Neural cell (in vitro differentiated cells): ENCODE measurements at regions not wholly inside any gene's neighbourhood (a gene's known extent, or its start where the extent isn't known, plus 50 kb on each side); places are given as distances from the start of the nearest gene placed in this dataset.

Experiments
- H2AFZ ChIP-seq: fragments of 200-600, 300-800 bp; sonication (generic), shearing (Covaris generic); 2 replicates; pipeline ENCODE4 v1.6.0; 2014; ENCODE audit warnings: low read depth, mild to moderate bottlenecking, antibody characterized with exemption, low read length, moderate library complexity
- H3F3A ChIP-seq: fragments of 200-600 bp; shearing (Covaris generic); 2 replicates; pipeline ENCODE4 v1.6.1; 2016; ENCODE audit warnings: mild to moderate bottlenecking, moderate library complexity, mixed read lengths, antibody characterized with exemption, low read length; ENCODE audit not compliant: insufficient read depth, poor library complexity, severe bottlenecking
- H3K27ac ChIP-seq: fragments of 200-600, 300-800 bp; sonication (generic), shearing (Covaris generic); 2 replicates; pipeline ENCODE4 v1.5.1; 2014; ENCODE audit warnings: mild to moderate bottlenecking, low read length, moderate library complexity
- H3K27me3 ChIP-seq: fragments of 300-800, 200-600 bp; sonication (generic), shearing (Covaris generic); 2 replicates; pipeline ENCODE4 v1.6.0; 2014; ENCODE audit warnings: mild to moderate bottlenecking, low read depth, low read length, moderate library complexity; ENCODE audit not compliant: insufficient read depth
- H3K36me3 ChIP-seq: fragments of 300-800, 200-600 bp; sonication (generic), shearing (Covaris generic); 2 replicates; pipeline ENCODE4 v1.5.1; 2014; ENCODE audit warnings: mild to moderate bottlenecking, antibody characterized with exemption, low read length, moderate library complexity; ENCODE audit not compliant: insufficient read depth
- H3K4me2 ChIP-seq: fragments of 300-800, 200-600 bp; sonication (generic), shearing (Covaris generic); 2 replicates; pipeline ENCODE4 v1.6.0; 2014; ENCODE audit warnings: mild to moderate bottlenecking, low read length
- H3K4me3 ChIP-seq: fragments of 300-800, 200-600 bp; sonication (generic), shearing (Covaris generic); 2 replicates; pipeline ENCODE4 v1.5.1; 2014; ENCODE audit warnings: mild to moderate bottlenecking, low read length, moderate library complexity
- H3K79me2 ChIP-seq: fragments of 200-600 bp; shearing (Covaris generic); replicated peaks from 2 replicates; pipeline ENCODE4 v1.6.0; 2014; ENCODE audit warnings: mild to moderate bottlenecking, low read length, moderate library complexity; ENCODE audit not compliant: insufficient read depth
- H3K9ac ChIP-seq: fragments of 300-800, 200-600 bp; sonication (generic), shearing (Covaris generic); 2 replicates; pipeline ENCODE4 v1.6.1; 2016; ENCODE audit warnings: mild to moderate bottlenecking, low read length, mixed read lengths
- H3K9me2 ChIP-seq: fragments of 200-600 bp; shearing (Covaris generic); 2 replicates; pipeline ENCODE4 v1.6.1; 2016; ENCODE audit warnings: mild to moderate bottlenecking, low read length, mixed read lengths; ENCODE audit not compliant: insufficient read depth
- H3K9me3 ChIP-seq: fragments of 200-600, 300-800 bp; sonication (generic), shearing (Covaris generic); 2 replicates; pipeline ENCODE4 v1.6.1; 2016; ENCODE audit warnings: mild to moderate bottlenecking, mixed run types, low read length, moderate library complexity, mixed read lengths
- H4K20me1 ChIP-seq: fragments of 200-600 bp; shearing (Covaris generic); 2 replicates; pipeline ENCODE4 v1.6.1; 2016; ENCODE audit warnings: mild to moderate bottlenecking, mixed run types; ENCODE audit not compliant: insufficient read depth
- CTCF ChIP-seq: fragments of 450-650 bp; IDR thresholded peaks from 2 replicates; pipeline ENCODE4 v1.5.1; 2014; ENCODE audit warnings: antibody characterized with exemption, mild to moderate bottlenecking, moderate library complexity; ENCODE audit not compliant: poor library complexity, severe bottlenecking
- EP300 ChIP-seq: fragments of 450-650 bp; conservative IDR thresholded peaks from 2 replicates; pipeline ENCODE4 v1.6.1; 2014; ENCODE audit warnings: antibody characterized with exemption, mild to moderate bottlenecking, moderate library complexity; ENCODE audit not compliant: poor library complexity, severe bottlenecking
- EZH2 ChIP-seq: fragments of 200-600, 300-800 bp; shearing (Covaris generic), sonication (generic); IDR thresholded peaks from 2 replicates; pipeline ENCODE4 v1.6.1; 2014; ENCODE audit warnings: antibody characterized with exemption, low read length, borderline replicate concordance, mild to moderate bottlenecking; ENCODE audit not compliant: insufficient read depth, poor library complexity, severe bottlenecking
- MXI1 ChIP-seq: fragments of 450-650 bp; conservative IDR thresholded peaks from 2 replicates; pipeline ENCODE4 v1.6.1; 2014; ENCODE audit warnings: antibody characterized with exemption, mild to moderate bottlenecking; ENCODE audit not compliant: poor library complexity, severe bottlenecking
- POLR2AphosphoS5 ChIP-seq: IDR thresholded peaks from 2 replicates; pipeline ENCODE4 v1.6.1; 2012
- RAD21 ChIP-seq: fragments of 450-650 bp; conservative IDR thresholded peaks from 2 replicates; pipeline ENCODE4 v1.6.1; 2014; ENCODE audit warnings: antibody characterized with exemption, mild to moderate bottlenecking, moderate library complexity
- SMC3 ChIP-seq: fragments of 450-650 bp; conservative IDR thresholded peaks from 2 replicates; pipeline ENCODE4 v1.6.1; 2014; ENCODE audit warnings: antibody characterized with exemption, mild to moderate bottlenecking, moderate library complexity; ENCODE audit not compliant: poor library complexity
- TAF1 ChIP-seq: IDR thresholded peaks from 2 replicates; pipeline ENCODE4 v1.6.1; 2012; ENCODE audit warnings: low read depth
- TF ChIP-seq, protein P1 (sequence below): IDR thresholded peaks from 2 replicates; pipeline ENCODE4 v1.6.1; 2012; ENCODE audit warnings: borderline replicate concordance

DNA sequence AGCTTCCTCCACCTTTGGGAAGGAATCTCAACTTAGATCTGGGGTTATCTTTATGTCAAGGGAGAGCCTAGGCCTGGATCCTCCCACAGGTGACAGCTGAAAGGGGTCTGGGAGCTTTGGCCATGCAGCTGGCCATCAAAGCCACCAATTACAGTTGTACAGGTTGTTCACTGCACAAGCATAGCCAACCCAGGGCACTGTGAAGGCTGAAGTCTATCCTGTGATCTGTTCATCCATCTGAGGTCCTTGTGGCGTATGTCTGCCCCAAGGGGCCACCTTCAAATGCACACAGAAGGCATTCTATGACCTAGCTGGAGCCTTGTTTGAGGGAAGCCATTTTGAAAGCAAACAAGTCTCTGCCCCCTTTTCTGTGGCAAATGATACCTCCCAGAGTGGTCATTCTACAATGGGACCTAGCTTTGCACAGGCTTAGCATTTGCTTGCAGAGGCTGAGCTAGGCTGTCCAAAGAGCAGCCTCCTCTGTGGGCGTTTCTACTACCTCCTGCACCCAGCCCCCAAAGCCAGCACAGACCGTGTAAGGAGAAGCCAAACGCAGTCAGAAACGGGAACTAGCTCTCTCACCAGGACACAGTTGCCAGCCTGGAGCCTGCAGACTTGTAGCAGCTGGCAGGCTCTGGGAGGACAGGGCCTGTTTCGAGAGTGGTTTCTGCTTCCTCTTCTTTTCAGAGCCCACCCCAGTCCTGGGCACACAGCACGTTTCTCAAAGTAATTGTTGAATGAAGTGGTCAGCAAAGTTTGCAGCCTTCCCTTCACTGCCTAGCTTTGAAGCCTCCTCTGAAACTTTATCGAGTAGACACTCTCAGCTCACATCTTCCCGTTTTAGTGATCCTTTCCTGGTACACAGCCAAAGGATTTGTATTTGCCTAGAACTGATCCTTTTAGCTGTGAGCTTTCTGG is 157.3 kb upstream of the SMAD3 start:
- TF ChIP-seq, protein P1, sequence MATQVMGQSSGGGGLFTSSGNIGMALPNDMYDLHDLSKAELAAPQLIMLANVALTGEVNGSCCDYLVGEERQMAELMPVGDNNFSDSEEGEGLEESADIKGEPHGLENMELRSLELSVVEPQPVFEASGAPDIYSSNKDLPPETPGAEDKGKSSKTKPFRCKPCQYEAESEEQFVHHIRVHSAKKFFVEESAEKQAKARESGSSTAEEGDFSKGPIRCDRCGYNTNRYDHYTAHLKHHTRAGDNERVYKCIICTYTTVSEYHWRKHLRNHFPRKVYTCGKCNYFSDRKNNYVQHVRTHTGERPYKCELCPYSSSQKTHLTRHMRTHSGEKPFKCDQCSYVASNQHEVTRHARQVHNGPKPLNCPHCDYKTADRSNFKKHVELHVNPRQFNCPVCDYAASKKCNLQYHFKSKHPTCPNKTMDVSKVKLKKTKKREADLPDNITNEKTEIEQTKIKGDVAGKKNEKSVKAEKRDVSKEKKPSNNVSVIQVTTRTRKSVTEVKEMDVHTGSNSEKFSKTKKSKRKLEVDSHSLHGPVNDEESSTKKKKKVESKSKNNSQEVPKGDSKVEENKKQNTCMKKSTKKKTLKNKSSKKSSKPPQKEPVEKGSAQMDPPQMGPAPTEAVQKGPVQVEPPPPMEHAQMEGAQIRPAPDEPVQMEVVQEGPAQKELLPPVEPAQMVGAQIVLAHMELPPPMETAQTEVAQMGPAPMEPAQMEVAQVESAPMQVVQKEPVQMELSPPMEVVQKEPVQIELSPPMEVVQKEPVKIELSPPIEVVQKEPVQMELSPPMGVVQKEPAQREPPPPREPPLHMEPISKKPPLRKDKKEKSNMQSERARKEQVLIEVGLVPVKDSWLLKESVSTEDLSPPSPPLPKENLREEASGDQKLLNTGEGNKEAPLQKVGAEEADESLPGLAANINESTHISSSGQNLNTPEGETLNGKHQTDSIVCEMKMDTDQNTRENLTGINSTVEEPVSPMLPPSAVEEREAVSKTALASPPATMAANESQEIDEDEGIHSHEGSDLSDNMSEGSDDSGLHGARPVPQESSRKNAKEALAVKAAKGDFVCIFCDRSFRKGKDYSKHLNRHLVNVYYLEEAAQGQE: no peak
- TF ChIP-seq TAF1: no peak
- TF ChIP-seq CTCF: no peak
- no peak for TF ChIP-seq RAD21
- TF ChIP-seq MXI1: no peak
- no peak for TF ChIP-seq EZH2
- TF ChIP-seq POLR2AphosphoS5: no peak
- TF ChIP-seq EP300: no peak
- TF ChIP-seq SMC3: no peak
- no peaks in the 10 kb centered on the region for H3K9me3 ChIP-seq
- no peak overlapping the region for H3K4me2 ChIP-seq
- no peak overlapping the region for H3K27ac ChIP-seq
- H3K9me2 ChIP-seq: no peaks in the 10 kb centered on the region
- no peaks in the 10 kb centered on the region for H3K27me3 ChIP-seq
- H3K36me3 ChIP-seq: no peaks in the 10 kb centered on the region
- no peaks in the 10 kb centered on the region for H3K79me2 ChIP-seq
- no peak overlapping the region for H2AFZ ChIP-seq
- no peaks in the 10 kb centered on the region for H3F3A ChIP-seq
- no peak overlapping the region for H3K9ac ChIP-seq
- no peak overlapping the region for H3K4me3 ChIP-seq
- H4K20me1 ChIP-seq: no peaks in the 10 kb centered on the region

DNA sequence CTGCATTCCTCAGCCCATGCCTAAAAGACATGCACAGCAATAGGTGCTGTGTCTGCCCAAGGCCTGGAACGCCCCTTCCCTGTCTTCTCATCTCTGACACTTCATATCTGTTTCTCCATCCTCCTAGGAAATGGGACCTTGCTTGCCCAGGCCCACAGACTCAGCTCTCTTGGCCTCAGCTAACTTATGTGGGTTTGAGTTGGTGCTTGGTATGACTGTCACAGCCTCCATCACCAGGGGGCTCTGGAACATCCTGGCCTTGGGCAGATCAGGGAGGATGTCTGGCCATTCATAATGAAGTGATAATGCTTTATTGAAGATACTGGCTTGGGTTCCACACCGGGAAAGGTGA is 156.7 kb upstream of the SMAD3 start:
- H2AFZ ChIP-seq: no peak overlapping the region
- no peak overlapping the region for H3K4me2 ChIP-seq
- H4K20me1 ChIP-seq: no peaks in the 10 kb centered on the region
- no peaks in the 10 kb centered on the region for H3K27me3 ChIP-seq
- H3K9me3 ChIP-seq: no peaks in the 10 kb centered on the region
- no peaks in the 10 kb centered on the region for H3K36me3 ChIP-seq
- H3K4me3 ChIP-seq: no peak overlapping the region
- no peak overlapping the region for H3K9ac ChIP-seq
- no peak overlapping the region for H3K27ac ChIP-seq
- H3K79me2 ChIP-seq: no peaks in the 10 kb centered on the region
- no peaks in the 10 kb centered on the region for H3F3A ChIP-seq
- no peaks in the 10 kb centered on the region for H3K9me2 ChIP-seq
- no peak for TF ChIP-seq MXI1
- TF ChIP-seq POLR2AphosphoS5: no peak
- TF ChIP-seq, protein P1: no peak
- no peak for TF ChIP-seq EZH2
- no peak for TF ChIP-seq EP300
- no peak for TF ChIP-seq RAD21
- TF ChIP-seq SMC3: no peak
